HG03520 (cell line): ENCODE measurements at regions not wholly inside any gene's neighbourhood (a gene's known extent, or its start where the extent isn't known, plus 50 kb on each side); places are given as distances from the start of the nearest gene placed in this dataset.

ENCODE experiments used
- ATAC-seq: cut with Tn5 transposase; IDR thresholded peaks from one replicate; pipeline ENCODE4 v1.9.1; 2021; ENCODE audit warnings: mild to moderate bottlenecking, moderate library complexity; ENCODE audit not compliant: unreplicated experiment

DNA sequence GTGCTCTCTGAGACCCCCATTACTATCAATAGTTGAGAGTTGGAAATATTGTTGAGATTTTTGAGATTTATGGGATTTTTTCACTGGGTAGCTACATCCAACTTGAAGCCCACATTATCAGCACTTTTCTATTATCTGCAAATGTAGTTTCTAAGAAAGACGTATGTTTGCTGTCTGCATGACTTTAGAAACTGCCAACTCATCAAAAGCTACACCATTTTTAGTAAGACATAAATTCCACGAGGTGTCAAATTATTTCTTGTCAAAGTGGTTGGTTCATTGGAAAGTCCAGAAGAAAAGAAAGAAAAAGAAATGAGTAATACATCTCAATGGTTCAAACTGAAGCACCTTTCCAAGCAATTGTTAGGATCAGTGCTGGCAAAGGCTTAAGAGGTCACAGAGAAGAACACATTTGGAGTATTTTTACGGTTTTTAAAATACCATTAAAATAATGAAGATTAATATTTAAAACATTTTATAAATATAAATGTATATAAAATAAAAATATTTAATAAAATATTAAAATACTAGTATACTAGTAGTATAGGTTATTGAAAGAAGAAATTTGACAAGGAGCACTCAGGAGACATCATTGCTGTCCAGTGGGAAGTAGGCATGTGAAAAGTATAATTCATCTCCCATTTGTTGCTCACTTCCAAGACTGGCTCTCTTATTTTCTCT, 463.5 kb downstream of the TAFA4 start:
- ATAC-seq, result no peak

DNA sequence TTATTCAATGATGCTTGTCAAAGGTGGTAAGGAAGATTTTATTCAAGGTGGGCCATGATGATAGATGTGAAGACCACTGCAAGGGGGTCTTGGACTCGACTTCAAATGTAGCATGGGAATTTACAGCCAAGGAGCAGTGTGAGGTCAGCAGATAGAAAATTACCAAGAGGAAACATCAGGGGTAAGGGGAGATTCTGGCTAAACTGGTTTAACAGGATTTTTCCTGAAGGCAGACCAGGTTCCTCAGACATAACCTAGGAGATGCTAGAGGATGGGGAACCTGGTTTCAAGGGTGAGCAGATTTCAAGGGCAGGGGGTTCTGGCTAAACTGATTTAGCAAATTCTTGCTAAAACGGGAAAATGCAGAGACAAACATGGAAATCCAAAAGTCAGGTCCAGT, 464.9 kb downstream of the TAFA4 start:
- no peak for ATAC-seq

DNA sequence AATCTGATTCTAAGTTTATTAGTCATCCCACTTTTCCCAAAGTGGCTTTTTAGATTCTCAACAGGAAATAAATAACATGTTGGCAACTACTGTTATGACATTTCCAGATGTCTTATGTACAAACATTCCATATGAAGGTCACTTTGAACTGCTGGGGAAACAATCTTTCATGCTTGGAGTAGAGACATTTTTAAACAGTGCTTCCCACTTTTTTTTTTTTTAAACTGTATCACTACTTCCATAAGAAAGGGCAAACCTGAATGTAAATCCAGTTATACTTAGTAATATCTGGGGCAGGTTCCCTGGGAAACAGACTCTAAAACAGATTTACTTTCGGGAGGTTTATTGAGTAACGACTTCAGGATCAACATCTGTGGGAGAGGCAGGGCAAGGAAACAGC, 473.8 kb downstream of the TAFA4 start:
- no peak for ATAC-seq

DNA sequence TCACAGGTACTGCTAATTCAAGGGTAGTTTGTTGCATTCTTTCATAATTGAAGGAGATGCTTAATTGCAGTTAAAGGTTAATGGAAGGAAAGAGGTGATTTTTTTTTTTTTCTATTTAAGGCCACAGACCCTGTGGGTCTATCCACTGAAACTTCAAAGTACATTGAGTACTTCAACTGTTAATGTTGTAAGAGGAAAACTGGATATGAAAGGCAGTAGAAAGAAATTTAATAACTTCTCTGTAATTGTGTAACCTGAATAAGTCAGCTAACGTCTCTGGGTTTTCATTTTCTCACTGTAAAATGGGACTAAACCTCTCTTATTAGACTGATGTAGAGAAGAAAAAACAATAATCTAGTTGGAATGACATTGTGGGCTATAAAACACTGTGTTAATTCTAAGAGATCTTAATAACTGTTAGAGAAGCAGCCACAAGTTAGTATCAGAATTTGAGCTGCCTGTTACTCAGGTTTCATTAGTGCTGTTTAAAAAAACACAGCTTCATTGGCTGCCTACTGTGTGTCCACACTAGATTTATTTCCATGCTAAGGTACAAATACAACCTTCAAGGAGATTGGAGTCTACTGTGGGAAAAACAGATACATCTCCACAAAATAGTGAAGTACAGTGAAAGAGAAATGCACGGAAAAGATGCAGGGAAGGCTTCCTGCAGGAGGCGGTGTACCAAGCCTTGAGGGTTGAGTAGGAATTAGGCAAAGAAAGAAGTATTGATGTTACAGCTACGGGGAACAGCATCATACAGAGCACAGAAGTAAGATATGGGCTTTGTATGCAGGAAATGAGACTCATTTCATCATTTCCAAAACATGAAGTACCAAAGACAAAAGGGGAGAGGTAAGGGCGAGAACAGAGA, 483.6 kb downstream of the TAFA4 start:
- ATAC-seq, result no peak

DNA sequence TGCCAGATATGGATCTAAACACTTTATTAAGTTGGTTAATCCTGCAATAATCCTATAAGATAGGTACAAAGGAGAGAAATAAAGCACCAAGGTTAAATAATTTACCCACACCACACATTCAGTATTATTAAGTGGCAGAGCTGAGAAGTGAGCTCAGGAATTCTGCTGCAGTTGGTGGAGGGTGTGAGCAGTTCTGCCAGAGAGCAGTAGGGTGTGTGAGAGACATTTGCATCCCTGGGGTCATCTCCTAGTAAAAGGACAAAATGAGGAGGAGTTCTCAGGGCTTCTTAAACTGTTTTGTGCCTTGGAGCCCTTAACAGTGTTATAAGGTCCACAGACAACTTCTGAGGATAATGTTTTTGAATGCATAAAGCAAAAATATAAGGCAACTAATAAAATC, 484.5 kb downstream of the TAFA4 start:
- no peak for ATAC-seq

DNA sequence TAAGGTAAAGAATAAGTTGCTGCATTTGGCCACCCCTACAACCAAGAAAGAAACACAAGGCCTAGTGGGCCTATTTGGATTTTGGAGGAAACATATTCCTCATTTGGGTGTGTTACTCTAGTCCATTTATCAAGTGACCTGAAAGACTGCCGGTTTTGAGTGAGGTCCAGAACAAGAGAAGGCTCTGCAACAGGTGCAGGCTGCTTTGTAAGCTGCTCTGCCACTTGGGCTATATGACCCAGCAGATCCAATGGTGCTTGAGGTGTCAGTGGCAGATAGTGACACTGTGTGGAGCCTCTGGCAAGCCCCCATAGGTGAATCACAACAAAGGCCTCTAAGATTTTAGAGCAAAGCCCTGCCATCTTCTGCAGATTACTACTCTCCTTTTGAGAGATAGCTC, 491.3 kb downstream of the TAFA4 start:
- ATAC-seq, result no peak

DNA sequence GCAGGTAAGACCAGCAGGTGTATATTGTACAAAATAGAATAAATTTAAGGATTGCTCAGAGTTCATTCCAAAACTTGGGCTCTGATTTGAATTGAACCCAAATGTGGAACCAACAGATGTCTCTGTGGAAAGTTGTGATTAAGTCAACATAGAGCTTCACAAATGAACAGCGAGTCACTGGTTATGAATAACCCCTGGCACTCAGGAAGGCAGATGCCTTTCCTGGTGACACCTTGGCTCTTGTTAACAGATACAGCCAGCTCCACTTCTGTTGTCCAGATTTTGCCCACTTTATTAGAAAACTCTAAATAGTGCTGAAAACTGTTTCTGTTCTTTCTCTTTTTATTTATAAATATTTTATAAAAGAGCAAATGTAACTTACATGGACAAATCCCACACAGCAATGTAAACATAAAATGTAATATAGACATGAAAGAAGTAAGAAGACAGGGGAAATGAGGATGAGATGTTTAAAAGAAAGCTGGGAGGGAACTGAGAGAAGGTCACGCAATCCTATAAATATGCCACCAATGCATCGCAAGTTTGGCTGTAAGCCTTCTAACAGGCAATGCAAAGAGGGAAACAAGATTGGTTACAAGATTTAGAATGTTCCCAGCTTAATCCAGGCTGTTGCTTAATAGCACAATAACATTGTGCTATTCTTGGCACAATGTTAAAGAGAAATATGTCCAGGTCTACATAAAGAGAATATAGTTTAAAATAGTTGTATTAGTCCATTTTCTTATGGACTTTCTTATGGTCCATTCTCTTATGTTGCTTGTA, 495.5 kb downstream of the TAFA4 start:
- ATAC-seq, result no peak

DNA sequence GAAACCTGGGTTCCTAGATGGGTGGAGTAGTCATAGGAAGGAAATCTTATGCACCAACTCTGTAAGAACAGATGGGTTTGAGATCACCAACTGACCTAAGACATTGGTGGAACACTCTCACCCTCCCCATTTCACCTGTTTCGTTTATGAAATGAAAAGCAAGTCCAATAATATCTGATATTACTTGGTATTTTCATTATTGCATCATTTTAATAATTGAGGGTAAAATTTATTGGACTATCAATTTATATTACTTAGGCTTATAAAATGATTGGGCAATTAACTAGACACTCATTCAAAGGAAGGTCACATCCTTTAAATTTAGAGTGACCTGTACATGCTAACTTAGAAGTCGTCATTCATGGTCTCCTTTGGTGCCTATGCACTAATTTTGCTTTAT, 503.9 kb downstream of the TAFA4 start:
- ATAC-seq, result no peak

DNA sequence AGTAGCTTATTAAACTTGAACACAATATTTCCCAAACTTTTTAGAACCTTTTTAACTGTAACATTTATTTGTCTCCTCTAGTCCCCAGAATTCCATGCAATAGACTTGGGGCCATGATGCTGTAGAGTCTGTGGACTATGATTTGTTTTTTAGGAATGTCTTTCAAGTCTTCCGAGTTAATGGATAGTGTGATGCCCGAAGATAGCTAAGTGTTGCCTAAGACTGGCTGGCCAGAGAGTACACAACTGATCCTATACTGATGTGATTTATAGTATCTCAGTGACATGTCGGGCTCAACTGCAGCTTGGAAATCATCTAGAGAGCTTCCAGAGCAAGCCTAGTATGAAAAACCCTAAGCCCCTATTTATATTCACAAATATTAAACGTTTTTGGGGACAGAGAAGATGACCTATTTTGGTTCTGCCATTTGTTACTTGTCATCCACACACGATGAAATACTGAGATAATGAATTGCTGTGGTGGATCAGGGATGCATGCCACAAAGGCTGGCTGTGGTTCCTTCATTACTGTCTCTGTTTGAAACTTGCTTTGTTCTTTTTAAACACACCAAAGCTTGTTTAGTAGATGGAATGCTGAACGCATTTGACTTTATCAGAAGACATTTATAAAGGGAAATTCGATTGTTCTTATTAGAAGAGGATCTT, 507.4 kb downstream of the TAFA4 start:
- ATAC-seq, result no peak

DNA sequence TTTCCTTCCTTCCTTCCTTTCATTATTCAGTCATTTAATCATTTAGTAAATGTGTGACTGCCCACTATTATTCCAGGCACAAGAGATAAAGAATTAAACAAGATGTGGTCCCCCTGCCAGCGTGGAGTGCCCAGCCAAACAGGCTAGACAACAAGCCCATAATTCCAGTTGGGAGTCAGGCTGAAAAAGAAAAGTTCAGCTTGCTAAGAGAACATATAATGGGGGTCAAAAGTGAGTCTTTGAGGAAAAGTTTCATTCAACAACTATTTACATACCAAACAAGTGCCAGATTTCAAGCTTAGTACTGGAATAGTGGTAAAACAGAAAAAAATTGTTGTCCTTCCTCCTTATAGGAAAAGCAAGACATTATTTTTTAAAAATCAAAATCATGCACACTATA, 523.7 kb downstream of the TAFA4 start:
- no peak for ATAC-seq

DNA sequence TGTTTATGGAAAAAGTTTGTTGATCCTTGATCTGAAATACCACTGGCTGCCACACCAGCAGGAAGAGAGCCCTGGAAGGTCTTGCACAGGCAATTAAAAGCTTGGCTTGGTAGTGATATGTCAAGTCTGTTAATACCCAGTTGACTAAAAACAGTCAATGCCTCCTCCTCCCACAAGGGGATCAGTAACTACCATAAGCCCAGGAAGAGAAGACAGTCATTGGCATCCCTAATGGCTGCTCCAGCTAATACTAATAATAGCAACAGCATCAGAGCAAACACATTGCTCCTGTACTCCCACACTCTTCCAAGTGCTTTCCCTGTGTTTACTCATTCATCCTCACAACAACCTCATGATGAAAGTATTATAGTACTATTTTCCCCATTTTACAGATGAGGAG, 528.6 kb downstream of the TAFA4 start:
- ATAC-seq, result no peak

DNA sequence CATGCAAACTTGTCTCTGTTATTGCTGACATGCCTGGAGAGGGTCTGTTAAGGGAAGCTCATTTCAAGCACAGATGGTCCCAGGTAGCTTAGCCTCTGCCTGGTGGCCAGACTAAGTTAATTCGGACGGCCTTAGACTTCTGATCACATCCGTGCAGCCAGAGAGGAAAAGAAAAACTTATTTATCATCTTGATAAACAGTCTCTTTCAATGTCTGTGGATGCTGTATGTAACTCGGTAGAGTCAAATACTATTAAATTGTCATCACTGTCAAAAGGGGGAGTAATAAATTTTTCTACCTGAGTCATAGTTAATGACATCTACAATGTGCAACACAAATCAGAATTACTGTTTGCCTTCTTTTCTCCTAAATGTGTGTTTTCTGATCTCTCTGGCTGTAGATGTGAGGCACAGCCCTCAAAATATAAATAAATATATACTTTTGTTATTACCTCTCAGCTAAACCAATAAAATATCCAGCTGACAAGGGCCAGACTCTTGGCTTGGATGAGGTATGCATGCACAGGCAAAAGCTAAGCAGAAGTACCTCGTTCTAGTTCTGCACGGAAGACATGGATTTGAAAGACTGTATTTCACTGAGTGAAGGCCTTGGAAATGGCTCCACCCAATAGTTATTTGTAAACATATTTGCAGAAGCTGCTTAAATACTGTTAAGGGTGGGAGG, 530.0 kb downstream of the TAFA4 start:
- ATAC-seq, result no peak

DNA sequence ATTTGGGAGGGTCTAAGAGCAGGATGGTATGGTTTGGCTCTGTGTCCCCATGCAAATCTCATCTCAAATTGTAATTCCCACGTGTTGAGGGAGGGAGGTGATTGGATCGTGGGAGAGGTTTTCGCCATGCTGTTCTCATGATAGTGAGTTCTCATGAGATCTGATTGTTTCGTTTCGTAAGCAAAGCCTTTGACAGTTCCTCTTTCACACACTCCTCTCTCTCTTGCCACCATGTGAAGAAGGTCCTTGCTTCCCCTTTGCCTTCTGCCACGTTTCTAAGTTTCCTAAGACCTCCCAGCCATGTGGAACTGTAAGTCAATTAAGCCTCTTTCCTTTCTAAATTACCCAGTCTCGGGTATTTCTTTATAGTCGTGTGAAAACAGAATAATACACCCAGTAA, 553.7 kb downstream of the TAFA4 start:
- no peak for ATAC-seq

DNA sequence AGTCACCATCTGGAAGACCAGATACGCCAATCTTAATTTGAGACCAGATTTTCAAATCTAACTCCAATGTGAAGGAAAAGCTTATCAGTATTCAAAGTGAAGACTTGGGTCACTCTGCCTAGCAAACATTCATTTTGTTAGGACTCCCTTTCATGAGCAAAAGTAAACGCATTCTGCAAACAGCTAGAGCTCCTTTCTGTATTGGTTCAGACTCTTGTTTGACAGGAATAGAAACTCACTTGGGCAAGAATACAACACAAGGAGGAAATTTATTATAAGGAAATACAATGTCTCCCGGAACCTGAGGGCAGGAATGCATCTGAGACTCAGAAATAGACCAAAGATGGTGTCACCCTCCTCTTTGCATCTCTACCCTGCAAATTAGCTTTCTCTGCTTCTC, 558.6 kb downstream of the TAFA4 start:
- ATAC-seq, result no peak

DNA sequence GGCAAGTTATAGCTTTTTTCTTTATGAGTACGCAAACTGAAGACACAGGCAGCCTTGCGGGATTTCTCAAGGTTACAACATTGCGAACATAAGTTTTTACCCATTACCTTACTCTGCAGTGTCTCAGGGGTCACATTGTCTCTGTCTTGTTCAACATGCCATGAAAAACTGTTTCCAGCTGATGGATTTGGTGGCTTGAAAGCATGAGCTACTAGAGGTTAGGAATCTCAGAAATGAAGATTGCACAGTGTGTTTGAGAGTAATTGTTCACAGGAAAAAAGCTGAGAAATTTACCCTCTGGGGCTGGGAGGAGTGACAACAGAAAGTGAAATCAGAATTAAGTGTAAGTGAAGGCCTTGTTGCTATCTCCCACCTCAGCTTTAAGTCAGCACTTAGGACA, 568.6 kb downstream of the TAFA4 start:
- ATAC-seq, result no peak

DNA sequence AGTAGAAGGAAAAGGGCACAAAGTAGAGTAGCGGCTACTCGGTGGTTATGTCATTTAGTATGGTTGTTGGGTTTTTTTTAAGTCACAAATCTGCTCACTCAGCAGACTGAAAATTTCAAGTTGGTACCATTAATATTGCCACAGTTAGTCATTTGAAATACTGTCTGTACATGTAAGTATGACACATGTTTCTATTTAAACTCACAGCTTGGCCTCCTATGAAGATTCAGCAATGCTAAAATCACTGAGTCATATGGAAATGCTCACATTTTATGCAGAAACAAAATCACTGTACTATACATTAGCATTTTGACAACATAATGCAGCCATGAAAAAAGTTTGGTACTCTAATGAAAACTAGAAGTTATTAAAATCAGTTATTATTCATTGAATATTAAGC, 571.9 kb downstream of the TAFA4 start:
- ATAC-seq, result no peak

DNA sequence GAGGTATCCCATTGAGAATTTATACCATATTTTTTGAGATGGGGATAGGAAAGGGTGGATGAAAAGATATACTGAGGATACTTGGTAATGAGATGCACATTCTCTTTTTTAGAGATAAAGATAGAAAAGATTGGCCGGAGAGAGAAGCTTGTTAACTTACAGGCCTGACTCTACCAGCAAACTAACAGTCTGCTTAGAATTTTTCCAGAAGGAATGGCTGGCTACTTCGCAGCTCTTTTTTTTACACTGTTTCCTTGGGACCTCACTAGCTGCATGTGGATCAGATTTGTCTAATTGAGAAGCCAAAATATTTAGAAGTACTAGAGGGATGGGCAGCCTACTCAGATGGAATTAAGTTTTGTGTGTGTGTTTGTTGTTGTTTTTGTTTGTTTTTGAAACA, 586.6 kb downstream of the TAFA4 start:
- no peak for ATAC-seq

DNA sequence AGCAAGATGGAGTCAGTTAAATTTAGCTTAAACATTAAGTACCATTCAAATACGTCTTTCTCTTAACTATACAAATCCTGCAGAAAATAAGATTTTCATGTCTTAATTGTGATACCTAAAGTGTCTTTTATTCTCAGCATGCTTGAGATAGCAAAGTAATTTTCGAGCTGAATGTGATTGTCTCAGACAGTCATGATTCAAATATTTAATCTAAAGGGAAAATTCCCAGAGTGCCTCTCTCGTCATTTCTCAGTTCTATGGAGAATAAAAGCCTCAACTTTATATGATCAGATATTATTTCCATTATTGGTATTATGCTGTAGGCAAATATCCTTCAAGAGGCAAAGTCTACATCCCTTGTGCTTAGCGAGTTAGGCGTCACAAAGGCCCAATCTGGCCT, 589.9 kb downstream of the TAFA4 start:
- ATAC-seq, result no peak

DNA sequence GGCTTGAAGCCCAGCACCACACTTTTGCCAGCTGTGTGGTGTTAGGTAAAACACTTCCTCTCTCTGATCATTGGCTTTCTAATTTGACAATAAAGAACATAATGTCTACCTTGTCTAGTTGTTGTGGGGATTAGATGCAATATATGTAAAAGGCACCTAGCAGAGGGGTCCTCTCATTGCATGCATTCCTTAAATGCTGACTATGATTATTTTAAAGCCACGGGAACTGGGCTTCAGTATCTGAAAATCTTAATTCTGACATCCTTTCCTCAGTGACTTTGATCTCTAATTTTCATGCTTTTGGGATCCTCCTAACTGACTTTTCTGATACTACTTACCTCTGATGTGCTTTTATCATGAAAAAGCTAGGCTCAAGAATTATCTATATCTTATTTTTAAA, 596.3 kb downstream of the TAFA4 start:
- no peak for ATAC-seq

DNA sequence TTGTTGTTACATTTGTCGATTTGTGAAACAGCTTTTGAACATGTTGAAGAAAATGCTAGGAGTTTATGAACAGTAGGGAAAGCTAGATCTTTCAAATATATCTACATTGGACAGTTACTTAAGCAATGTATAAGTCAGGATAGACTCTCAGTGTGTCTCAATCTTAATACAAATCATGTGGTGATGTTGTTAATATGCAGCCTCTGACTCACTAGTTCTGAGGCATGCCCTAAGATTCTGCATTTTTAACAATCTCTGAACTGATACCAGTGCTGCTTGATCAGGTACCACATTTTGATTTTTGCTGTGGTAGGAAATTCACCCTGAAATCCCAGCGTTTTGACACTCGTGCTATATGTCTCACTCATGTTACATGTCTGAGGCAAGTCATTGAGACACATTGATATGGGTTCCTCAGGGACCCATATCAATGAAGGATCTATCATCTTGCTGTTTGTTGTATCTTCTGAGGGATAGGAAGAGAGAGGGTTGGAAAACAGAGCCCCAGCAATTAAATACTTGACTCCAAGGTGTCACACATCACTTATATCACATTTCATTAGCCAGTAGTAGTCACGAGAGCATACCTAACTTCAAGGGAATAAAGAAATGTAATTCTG, 597.9 kb downstream of the TAFA4 start:
- no peak for ATAC-seq
